K562 (cell line): ENCODE measurements at regions not wholly inside any gene's neighbourhood (a gene's known extent, or its start where the extent isn't known, plus 50 kb on each side); places are given as distances from the start of the nearest gene placed in this dataset.

Experiments
- FOSL1 ChIP-seq: fragments of 200-800 bp; sonication (Bioruptor generic); conservative IDR thresholded peaks from 2 replicates; pipeline ENCODE4 v1.6.1; 2016; ENCODE audit warnings: missing genetic modification characterization, missing compliant biosample characterization
- MEF2A ChIP-seq: IDR thresholded peaks from 2 replicates; pipeline ENCODE4 v1.6.1; 2011; ENCODE audit warnings: low read depth, mild to moderate bottlenecking, low read length, moderate library complexity; ENCODE audit not compliant: control insufficient read depth
- POLR2AphosphoS5 ChIP-seq: IDR thresholded peaks from 2 replicates; pipeline ENCODE4 v1.6.1; 2011; ENCODE audit warnings: mild to moderate bottlenecking, low read depth, low read length, moderate library complexity; ENCODE audit not compliant: control insufficient read depth, insufficient read depth
- ZNF24 ChIP-seq: fragments of 450-650 bp; IDR thresholded peaks from 2 replicates; pipeline ENCODE4 v1.6.1; 2016

DNA sequence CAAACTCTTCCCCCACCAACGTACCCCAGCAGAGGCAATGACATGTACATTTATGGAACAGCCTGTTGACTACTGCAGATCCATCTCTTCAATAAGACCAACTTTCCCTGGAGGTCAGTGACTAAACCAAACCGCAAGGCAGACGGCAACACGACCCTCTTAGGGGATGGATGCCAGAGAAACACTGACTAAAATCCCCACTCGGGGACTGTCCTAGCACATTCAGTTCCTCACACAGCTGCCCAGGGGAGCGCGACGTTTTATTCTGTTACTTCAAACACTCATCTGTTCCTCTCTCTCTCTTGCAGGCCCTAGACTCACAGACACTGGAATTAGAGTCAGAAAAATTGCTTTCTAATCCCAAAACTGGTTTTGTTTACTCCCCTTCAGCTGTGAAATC lies 146.5 kb upstream of the PRSS1 start:
- TF ChIP-seq POLR2AphosphoS5 (no peak), ZNF24 (no peak), MEF2A (no peak), FOSL1 (tag) (no peak)
